Ascending aorta (tissue), 2 donors: ENCODE measurements at regions not wholly inside any gene's neighbourhood (a gene's known extent, or its start where the extent isn't known, plus 50 kb on each side); places are given as distances from the start of the nearest gene placed in this dataset.
"Not testable (repeated sequence)": the region's sequence is repeated elsewhere in the genome, so short reads cannot be mapped to it uniquely, and the experiment has no call there.

Experiments used
- DNase-seq, 2 donors: peaks; one replicate each; pipeline ENCODE4 v3.0.0-alpha.2; 2019; ENCODE audit warnings: low spot score in 2 of 2
- H3K27ac ChIP-seq, 2 donors: fragments of 200-600 bp; sonication (generic); one replicate each; pipeline ENCODE4 v1.5.1; 2016 to 2017; ENCODE audit warnings: mild to moderate bottlenecking in 1 of 2
- H3K27me3 ChIP-seq: fragments of 200-600 bp; sonication (generic); one replicate; pipeline ENCODE4 v1.5.1; 2017
- H3K36me3 ChIP-seq, 2 donors: fragments of 200-600 bp; sonication (generic); one replicate each; pipeline ENCODE4 v1.5.1; 2016
- H3K4me1 ChIP-seq, 2 donors: fragments of 200-600 bp; sonication (generic); one replicate each; pipeline ENCODE4 v1.5.1; 2016 to 2017; ENCODE audit warnings: mild to moderate bottlenecking in 1 of 2
- H3K4me3 ChIP-seq, 2 donors: fragments of 200-600 bp; sonication (generic); one replicate each; pipeline ENCODE4 v1.5.1; 2016 to 2017; ENCODE audit warnings: mild to moderate bottlenecking in 1 of 2
- H3K9me3 ChIP-seq, 2 donors: fragments of 200-600 bp; sonication (generic); one replicate each; pipeline ENCODE4 v1.5.1; 2016
- CTCF ChIP-seq, 3 experiments: fragments of 200-600 bp in 2 of 3; fragments of 450-650 bp in 1 of 3; sonication (generic) in 2 of 3; IDR thresholded peaks; one replicate each; pipeline ENCODE4 v1.5.1; 2016 to 2019; ENCODE audit warnings: antibody characterized with exemption in 3 of 3, mild to moderate bottlenecking in 1 of 3, moderate library complexity in 1 of 3
- intact Hi-C: fragments of 100-400 bp; cut with DNase I; formaldehyde crosslinking; loops from one replicate; pipeline ENCODE4 v1.15.1; 2023

DNA sequence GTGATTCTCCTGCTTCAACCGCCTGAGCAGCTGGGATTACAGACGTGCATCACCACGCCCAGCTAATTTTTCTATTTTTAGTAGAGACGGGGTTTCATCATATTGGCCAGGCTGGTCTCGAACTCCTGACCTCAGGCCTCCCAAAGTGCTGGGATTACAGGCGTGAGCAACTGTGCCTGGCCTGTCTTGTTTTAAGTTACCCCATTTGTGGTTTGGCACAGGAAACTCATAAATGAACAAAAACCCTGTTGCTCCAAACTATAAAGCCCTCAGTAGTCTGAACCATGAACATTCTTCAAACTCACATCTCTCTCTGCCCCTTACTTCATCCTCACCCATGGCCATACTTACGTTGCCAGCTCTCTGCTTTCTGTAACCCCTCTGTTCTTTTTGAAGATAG lies 61.7 kb downstream of the RHOU start:
- H3K4me1 ChIP-seq, H3K27me3 ChIP-seq, H3K9me3 ChIP-seq, H3K4me3 ChIP-seq, H3K36me3 ChIP-seq, H3K27ac ChIP-seq, intact Hi-C loops, DNase-seq: not testable (repeated sequence)

GRCh38 chr1:228798035-228798434 lies 62.8 kb downstream of the RHOU start:
- DNase-seq = no peak
- H3K27ac ChIP-seq = no peak overlapping the region
- intact Hi-C loops = no loop called here

GRCh38 chr1:228798548-228798947 lies 63.3 kb downstream of the RHOU start:
- DNase-seq = no peak
- H3K9me3 ChIP-seq = no peaks in the 10 kb centered on the region
- H3K27me3 ChIP-seq = no peaks in the 10 kb centered on the region
- intact Hi-C loops = no loop called here
- no peaks in the 10 kb centered on the region for H3K36me3 ChIP-seq
- no peaks in the 10 kb centered on the region for H3K4me1 ChIP-seq
- TF ChIP-seq CTCF (IDR thresholded peaks at IDR 0.05) = no peak
- no peak overlapping the region for H3K4me3 ChIP-seq
- H3K27ac ChIP-seq = no peak overlapping the region

More at GRCh38 chr1:228798035-228798434, 62.8 kb downstream of the RHOU start:
- no peaks in the 10 kb centered on the region for H3K9me3 ChIP-seq
- H3K27me3 ChIP-seq = no peaks in the 10 kb centered on the region
- H3K4me1 ChIP-seq = no peaks in the 10 kb centered on the region
- no peak for TF ChIP-seq CTCF (IDR thresholded peaks at IDR 0.05)
- no peaks in the 10 kb centered on the region for H3K36me3 ChIP-seq
- H3K4me3 ChIP-seq = no peak overlapping the region

- no peaks in the 10 kb centered on the region for H3K36me3 ChIP-seq
- TF ChIP-seq CTCF (IDR thresholded peaks at IDR 0.05) = no peak
- intact Hi-C loops = no loop called here
- H3K4me3 ChIP-seq = no peak overlapping the region
- no peak overlapping the region for H3K27ac ChIP-seq
- H3K9me3 ChIP-seq = no peaks in the 10 kb centered on the region
- no peaks in the 10 kb centered on the region for H3K4me1 ChIP-seq
- no peaks in the 10 kb centered on the region for H3K27me3 ChIP-seq
- DNase-seq = no peak
Measured at GRCh38 chr1:228799924-228800323, 64.6 kb downstream of the RHOU start.

- Histone ChIP-seq H3K4me3 (no peak overlapping the region), H3K9me3 (no peaks in the 10 kb centered on the region), H3K36me3 (no peaks in the 10 kb centered on the region), H3K27ac (no peak overlapping the region), H3K4me1 (no peaks in the 10 kb centered on the region), H3K27me3 (no peaks in the 10 kb centered on the region)
- DNase-seq = no peak
- intact Hi-C loops = no loop called here
- TF ChIP-seq CTCF (IDR thresholded peaks at IDR 0.05) = no peak
Measured at GRCh38 chr1:228801068-228801467, 65.8 kb downstream of the RHOU start.

GRCh38 chr1:228802386-228803220 lies 67.3 kb downstream of the RHOU start:
- Histone ChIP-seq H3K4me3 (no peak overlapping the region), H3K27me3 (no peaks in the 10 kb centered on the region), H3K36me3 (no peaks in the 10 kb centered on the region), H3K27ac (no peak overlapping the region), H3K9me3 (no peaks in the 10 kb centered on the region), H3K4me1 (no peaks in the 10 kb centered on the region)
- intact Hi-C loops = no loop called here
- no peak for DNase-seq
- TF ChIP-seq CTCF (IDR thresholded peaks at IDR 0.05) = no peak
